Testis (tissue), 2 donors: ENCODE measurements at regions not wholly inside any gene's neighbourhood (a gene's known extent, or its start where the extent isn't known, plus 50 kb on each side); places are given as distances from the start of the nearest gene placed in this dataset.

Experiments used
- DNase-seq: peaks from one replicate; pipeline ENCODE4 v3.0.0-alpha.2; 2019
- H3K27ac ChIP-seq, 2 donors: fragments of 200-600 bp; sonication (generic); one replicate each; pipeline ENCODE4 v1.5.1; 2019
- H3K27me3 ChIP-seq: fragments of 200-600 bp; sonication (generic); one replicate; pipeline ENCODE4 v1.5.1; 2019
- H3K36me3 ChIP-seq: fragments of 200-600 bp; sonication (generic); one replicate; pipeline ENCODE4 v1.5.1; 2017; ENCODE audit warnings: low read depth; ENCODE audit errors: missing control alignments
- H3K4me1 ChIP-seq: fragments of 200-600 bp; sonication (generic); one replicate; pipeline ENCODE4 v1.5.1; 2019
- H3K4me3 ChIP-seq, 2 donors: fragments of 200-600 bp; sonication (generic); one replicate each; pipeline ENCODE4 v1.5.1; 2017 to 2019
- H3K9me3 ChIP-seq: fragments of 200-600 bp; sonication (generic); one replicate; pipeline ENCODE4 v1.5.1; 2017
- CTCF ChIP-seq, 3 experiments: fragments of 450-650 bp in 2 of 3; fragments of 200-600 bp in 1 of 3; sonication (generic) in 1 of 3; IDR thresholded peaks; one replicate each; pipeline ENCODE4 v1.5.1; 2016 to 2019; ENCODE audit warnings: antibody characterized with exemption in 3 of 3, mild to moderate bottlenecking in 2 of 3, moderate library complexity in 1 of 3
- POLR2A ChIP-seq: fragments of 450-650 bp; IDR thresholded peaks from one replicate; pipeline ENCODE4 v1.6.1; 2017; ENCODE audit warnings: antibody characterized with exemption, mild to moderate bottlenecking, moderate library complexity
- WGBS, 2 donors: methylation state at CpG; one replicate each; pipeline ENCODE4 v1.1.5; 2018; 5-methylcytosine and 5-hydroxymethylcytosine counted together
- intact Hi-C: fragments of 100-400 bp; cut with DNase I; formaldehyde crosslinking; loops from one replicate; pipeline ENCODE4 v1.15.1; 2023; ENCODE audit warnings: low total_unique reads

DNA sequence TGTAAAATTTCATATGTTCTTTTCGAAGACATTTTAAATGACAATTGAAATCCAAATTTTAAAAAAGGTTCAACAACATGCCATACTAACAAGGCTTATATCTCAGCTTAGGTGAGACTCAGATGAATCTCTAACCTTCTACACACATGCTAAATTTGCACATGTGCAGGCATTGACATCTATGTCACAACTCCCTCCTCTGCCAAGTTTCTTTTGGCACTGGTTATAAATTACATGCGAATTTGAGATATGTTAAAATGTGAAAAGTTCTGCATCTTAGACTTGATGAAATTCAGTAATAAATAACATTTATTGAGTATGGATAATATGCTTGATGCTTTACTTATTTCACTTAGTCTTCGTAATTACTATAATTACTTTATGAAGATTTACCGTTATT lies 234.3 kb downstream of the TLE4 start:
- H3K27me3 ChIP-seq = no peaks in the 10 kb centered on the region
- no peak overlapping the region for H3K4me3 ChIP-seq
- H3K9me3 ChIP-seq = no peaks in the 10 kb centered on the region
- 80 to 89% methylated on average over 4 of the region's 4 CpGs for WGBS, 2 donors
- no peaks in the 10 kb centered on the region for H3K36me3 ChIP-seq
- H3K4me1 ChIP-seq = no peaks in the 10 kb centered on the region
- no peak for TF ChIP-seq CTCF (IDR thresholded peaks at IDR 0.05)
- no peak for TF ChIP-seq POLR2A
- no peak overlapping the region for H3K27ac ChIP-seq
- no peak for DNase-seq
- intact Hi-C loops = no loop called here

DNA sequence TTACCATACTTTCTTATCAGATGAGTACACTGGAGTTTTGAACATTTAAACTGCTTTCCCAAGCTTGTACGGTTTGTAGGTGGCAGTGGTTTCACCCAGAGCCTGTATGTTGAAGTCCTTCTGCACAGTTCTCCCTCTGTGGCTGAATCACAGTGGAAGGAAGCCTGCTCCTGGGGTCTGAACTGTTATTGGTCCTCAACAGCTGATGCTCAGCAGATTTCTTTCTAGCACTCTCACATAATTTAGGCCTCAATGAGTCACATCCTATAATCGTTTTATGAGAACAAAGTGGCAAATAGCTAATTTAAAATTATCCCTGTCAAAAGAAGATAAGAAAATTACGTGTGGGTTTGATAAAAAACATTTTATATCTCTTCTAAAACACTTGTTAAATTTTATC lies 229.7 kb downstream of the TLE4 start:
- Histone ChIP-seq H3K36me3 (no peaks in the 10 kb centered on the region), H3K27me3 (no peaks in the 10 kb centered on the region), H3K4me3 (no peak overlapping the region), H3K27ac (no peak overlapping the region), H3K9me3 (no peaks in the 10 kb centered on the region), H3K4me1 (no peaks in the 10 kb centered on the region)
- DNase-seq = no peak
- 57 to 66% methylated on average over 3 of the region's 3 CpGs for WGBS, 2 donors
- intact Hi-C loops = no loop called here
- TF ChIP-seq POLR2A (no peak), CTCF (IDR thresholded peaks at IDR 0.05) (no peak)

GRCh38 chr9:79800578-79800977 lies 228.8 kb downstream of the TLE4 start:
- H3K9me3 ChIP-seq = no peaks in the 10 kb centered on the region
- TF ChIP-seq CTCF (IDR thresholded peaks at IDR 0.05) (no peak), POLR2A (no peak)
- no peak overlapping the region for H3K27ac ChIP-seq
- no peaks in the 10 kb centered on the region for H3K4me1 ChIP-seq
- no peak overlapping the region for H3K4me3 ChIP-seq
- H3K27me3 ChIP-seq = no peaks in the 10 kb centered on the region
- no peaks in the 10 kb centered on the region for H3K36me3 ChIP-seq
- intact Hi-C loops = no loop called here
- 68 to 83% methylated on average over 1 of the region's 1 CpG for WGBS, 2 donors
- DNase-seq = no peak

- Histone ChIP-seq H3K4me1 (no peaks in the 10 kb centered on the region), H3K9me3 (no peaks in the 10 kb centered on the region), H3K27ac (no peak overlapping the region), H3K4me3 (no peak overlapping the region), H3K27me3 (no peaks in the 10 kb centered on the region), H3K36me3 (no peaks in the 10 kb centered on the region)
- intact Hi-C loops = no loop called here
- TF ChIP-seq POLR2A (no peak), CTCF (IDR thresholded peaks at IDR 0.05) (no peak)
- 76 to 83% methylated on average over 6 of the region's 6 CpGs for WGBS, 2 donors
- DNase-seq = no peak
Measured at GRCh38 chr9:79799691-79800335, 228.0 kb downstream of the TLE4 start.

- 92 to 99% methylated on average over 3 of the region's 3 CpGs for WGBS, 2 donors
- no peak for TF ChIP-seq POLR2A
- no peak for TF ChIP-seq CTCF (IDR thresholded peaks at IDR 0.05)
- Histone ChIP-seq H3K9me3 (no peaks in the 10 kb centered on the region), H3K4me3 (no peak overlapping the region), H3K27ac (no peak overlapping the region), H3K36me3 (no peaks in the 10 kb centered on the region), H3K4me1 (no peaks in the 10 kb centered on the region), H3K27me3 (no peaks in the 10 kb centered on the region)
- intact Hi-C loops = no loop called here
- no peak for DNase-seq
Measured at GRCh38 chr9:79798450-79798849, 226.7 kb downstream of the TLE4 start.
